ENCODE measurements at regions not wholly inside any gene's neighbourhood (a gene's known extent, or its start where the extent isn't known, plus 50 kb on each side); places are given as distances from the start of the nearest gene placed in this dataset.

- ATAC-seq (no peak), DNase-seq (no peak)
- intact Hi-C loops (cut with DNase I): no loop called here
Observed at GRCh38 chr16:79664407-79664806, 63.9 kb upstream of the MAF start.

- intact Hi-C loops (cut with DNase I): no loop called here
- ATAC-seq: no peak
- DNase-seq: no peak
Observed at GRCh38 chr16:79662669-79663313, 62.3 kb upstream of the MAF start.

GRCh38 chr16:79662122-79662521 lies 61.6 kb upstream of the MAF start:
- no peak for ATAC-seq
- intact Hi-C loops (cut with DNase I): no loop called here
- no peak for DNase-seq

GRCh38 chr16:79661578-79661977 lies 61.0 kb upstream of the MAF start:
- no peak for DNase-seq
- intact Hi-C loops (cut with DNase I): no loop called here
- ATAC-seq: no peak

GRCh38 chr16:79659344-79659743 lies 58.8 kb upstream of the MAF start:
- DNase-seq: no peak
- intact Hi-C loops (cut with DNase I): no loop called here
- no peak for ATAC-seq

GRCh38 chr16:79658301-79659033 lies 57.9 kb upstream of the MAF start:
- DNase-seq (no peak), ATAC-seq (no peak)
- intact Hi-C loops (cut with DNase I): no loop called here

- intact Hi-C loops (cut with DNase I): no loop called here
- ATAC-seq (no peak), DNase-seq (no peak)
Observed at GRCh38 chr16:79656553-79657115, 56.1 kb upstream of the MAF start.

GRCh38 chr16:79653373-79653891 lies 52.9 kb upstream of the MAF start:
- peak; percentile 48 for DNase-seq
- intact Hi-C loops (cut with DNase I): no loop called here
- peak; percentile 36 to 87 for ATAC-seq

- DNase-seq (peak; percentile 54), ATAC-seq (peak; percentile 58 to 91)
- intact Hi-C loops (cut with DNase I): no loop called here
Observed at GRCh38 chr16:79651363-79651762, 50.8 kb upstream of the MAF start.
